ENCODE measurements at regions not wholly inside any gene's neighbourhood (a gene's known extent, or its start where the extent isn't known, plus 50 kb on each side); places are given as distances from the start of the nearest gene placed in this dataset.

- no peaks in the 10 kb centered on the region for H3K36me3 Mint-ChIP-seq (ENCODE audit: insufficient read depth in 1 of 3, low read depth in 3 of 3)
- Histone ChIP-seq H3K27ac (ENCODE audit: insufficient read length, low read depth, low read length) (no peak overlapping the region), H4K8ac (replicated peaks; ENCODE audit: insufficient read length, low read depth, low read length) (no peak overlapping the region), H3K9me3 (ENCODE audit: control insufficient read depth, low read depth, low read length) (no peaks in the 10 kb centered on the region), H3K79me2 (ENCODE audit: insufficient read depth, low read length) (no peaks in the 10 kb centered on the region), H4K5ac (ENCODE audit: insufficient read length, low read depth, low read length) (no peak overlapping the region), H2BK20ac (ENCODE audit: low read depth, low read length, poor library complexity, severe bottlenecking) (no peak overlapping the region), H3K56ac (ENCODE audit: insufficient read length, low read depth, low read length) (no peak overlapping the region), H2AFZ (ENCODE audit: low read length) (no peak overlapping the region), H3K23me2 (ENCODE audit: insufficient read length, low read depth, low read length, poor library complexity, severe bottlenecking) (no peaks in the 10 kb centered on the region), H3K4me1 (ENCODE audit: insufficient read depth, low read length) (no peaks in the 10 kb centered on the region), H2BK5ac (ENCODE audit: insufficient read length, low read length) (no peak overlapping the region), H2BK12ac (ENCODE audit: insufficient read length, low read depth, low read length) (no peak overlapping the region), H3K27me3 (ENCODE audit: insufficient read depth, low read length) (no peaks in the 10 kb centered on the region), H3K9ac (ENCODE audit: extremely low read depth, insufficient read length, low read length) (no peak overlapping the region), H2BK120ac (ENCODE audit: low read depth, low read length, poor library complexity, severe bottlenecking) (no peak overlapping the region), H3K4me2 (ENCODE audit: insufficient read depth, insufficient read length, low read length) (no peak overlapping the region), H2AK5ac (ENCODE audit: insufficient read length, low read length) (no peak overlapping the region), H3K18ac (ENCODE audit: insufficient read length, low read depth, low read length) (no peak overlapping the region), H3T11ph (ENCODE audit: low read length) (no peak overlapping the region), H3K14ac (ENCODE audit: insufficient read depth, low read length) (no peak overlapping the region), H4K20me1 (ENCODE audit: control insufficient read depth, insufficient read depth, insufficient read length) (no peaks in the 10 kb centered on the region), H4K91ac (ENCODE audit: insufficient read length, low read depth, low read length) (no peak overlapping the region), H3K79me1 (ENCODE audit: insufficient read depth, low read depth, low read length, poor library complexity, severe bottlenecking) (no peaks in the 10 kb centered on the region), H2BK15ac (ENCODE audit: low read depth, low read length) (no peak overlapping the region), H3K4ac (ENCODE audit: low read depth, low read length) (no peak overlapping the region), H3K23ac (ENCODE audit: insufficient read length, low read depth, low read length) (no peak overlapping the region)
- no peak for DNase-seq
- no peak for TF ChIP-seq CTCF (conservative IDR thresholded peaks at IDR 0.05)
- H3K4me1 Mint-ChIP-seq: 0 out of 4 replicates have a peak, but pooled peaks cover 0 to 2% of the 10 kb centered on the region in 2 experiments
- H3K27me3 Mint-ChIP-seq (ENCODE audit: low read depth): peaks cover 3% of the 10 kb centered on the region
- H3K27ac Mint-ChIP-seq: no peak overlapping the region
- no peak overlapping the region for H3K4me3 Mint-ChIP-seq
- WGBS (ENCODE audit: extremely low coverage, insufficient read length, low lambda C conversion rate): no CpG with 5 or more reads among the region's 7 CpGs
- no peaks in the 10 kb centered on the region for H3K9me3 Mint-ChIP-seq
These were observed 73.5 kb upstream of the BCL11B start for GRCh38 chr14:99345472-99345871.
